Activated naive CD4-positive, alpha-beta T cell treated with anti-CD3 and anti-CD28 coated beads, Interleukin-2, amount 50 U/mL, for 24 hours (primary cell): ENCODE measurements at regions not wholly inside any gene's neighbourhood (a gene's known extent, or its start where the extent isn't known, plus 50 kb on each side); places are given as distances from the start of the nearest gene placed in this dataset.

Experiments used
- H3K27ac Mint-ChIP-seq: one replicate; pipeline ENCODE4 v1.8.0; 2021; ENCODE audit warnings: mild to moderate bottlenecking, mixed read lengths
- H3K27me3 Mint-ChIP-seq: one replicate; pipeline ENCODE4 v1.8.0; 2021; ENCODE audit warnings: mixed read lengths
- H3K36me3 Mint-ChIP-seq: one replicate; pipeline ENCODE4 v1.8.0; 2021; ENCODE audit warnings: mixed read lengths
- H3K4me1 Mint-ChIP-seq: one replicate; pipeline ENCODE4 v1.8.0; 2021; ENCODE audit warnings: mixed read lengths
- H3K4me3 Mint-ChIP-seq: one replicate; pipeline ENCODE4 v1.8.0; 2021; ENCODE audit warnings: mild to moderate bottlenecking, mixed read lengths
- H3K9me3 Mint-ChIP-seq: one replicate; pipeline ENCODE4 v1.8.0; 2021; ENCODE audit warnings: mixed read lengths

DNA sequence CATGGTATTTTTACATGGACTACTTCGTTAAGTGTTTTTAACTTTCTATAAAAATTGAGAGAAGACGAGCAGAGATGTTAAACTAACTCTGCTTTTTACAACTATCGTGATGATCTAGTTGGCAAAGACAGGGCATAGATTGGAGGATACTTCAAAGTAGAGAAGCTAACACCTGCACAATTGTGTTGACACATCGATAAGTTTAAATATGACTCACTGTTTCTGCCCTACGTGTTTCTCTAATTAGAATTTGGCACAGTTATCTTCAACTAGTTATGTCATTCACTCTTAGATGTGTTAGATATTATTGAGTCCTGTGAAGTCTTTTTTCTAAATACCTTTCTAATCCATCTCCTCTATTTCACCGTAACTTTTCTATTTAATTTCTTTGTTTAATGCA is 68.5 kb upstream of the FERD3L start:
- peaks cover 7% of the 10 kb centered on the region for H3K9me3 Mint-ChIP-seq
- no peaks in the 10 kb centered on the region for H3K4me1 Mint-ChIP-seq
- H3K4me3 Mint-ChIP-seq, result no peak overlapping the region
- H3K27ac Mint-ChIP-seq, result no peak overlapping the region
- H3K27me3 Mint-ChIP-seq, result no peaks in the 10 kb centered on the region
- H3K36me3 Mint-ChIP-seq, result no peaks in the 10 kb centered on the region

DNA sequence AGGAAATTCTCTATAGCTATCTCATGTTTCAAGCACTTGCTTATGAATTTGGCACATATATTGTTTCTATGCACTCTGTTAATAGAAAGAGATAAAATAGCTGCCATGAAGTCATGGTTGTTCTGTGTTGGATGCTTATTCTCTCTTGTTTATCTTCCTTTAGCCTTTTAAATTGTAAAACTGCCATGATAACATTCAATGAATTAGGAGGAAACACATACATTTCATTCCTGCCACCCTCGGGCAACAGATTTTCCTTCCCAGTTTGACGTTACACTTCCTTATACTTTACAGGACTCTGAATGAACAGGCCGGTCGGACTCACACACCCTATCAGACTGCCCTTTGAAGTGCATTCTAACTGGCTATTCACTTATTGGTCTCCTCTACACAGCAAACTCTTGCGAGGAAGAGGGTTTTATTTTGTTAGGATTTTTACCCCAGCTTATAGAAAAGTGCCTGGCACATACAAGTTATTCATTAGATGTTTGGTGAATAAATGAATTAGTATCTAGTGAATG is 65.7 kb upstream of the FERD3L start:
- no peak overlapping the region for H3K4me3 Mint-ChIP-seq
- no peak overlapping the region for H3K27ac Mint-ChIP-seq
- H3K27me3 Mint-ChIP-seq, result no peaks in the 10 kb centered on the region
- no peaks in the 10 kb centered on the region for H3K36me3 Mint-ChIP-seq
- H3K9me3 Mint-ChIP-seq, result peaks cover 7% of the 10 kb centered on the region
- H3K4me1 Mint-ChIP-seq, result no peaks in the 10 kb centered on the region

DNA sequence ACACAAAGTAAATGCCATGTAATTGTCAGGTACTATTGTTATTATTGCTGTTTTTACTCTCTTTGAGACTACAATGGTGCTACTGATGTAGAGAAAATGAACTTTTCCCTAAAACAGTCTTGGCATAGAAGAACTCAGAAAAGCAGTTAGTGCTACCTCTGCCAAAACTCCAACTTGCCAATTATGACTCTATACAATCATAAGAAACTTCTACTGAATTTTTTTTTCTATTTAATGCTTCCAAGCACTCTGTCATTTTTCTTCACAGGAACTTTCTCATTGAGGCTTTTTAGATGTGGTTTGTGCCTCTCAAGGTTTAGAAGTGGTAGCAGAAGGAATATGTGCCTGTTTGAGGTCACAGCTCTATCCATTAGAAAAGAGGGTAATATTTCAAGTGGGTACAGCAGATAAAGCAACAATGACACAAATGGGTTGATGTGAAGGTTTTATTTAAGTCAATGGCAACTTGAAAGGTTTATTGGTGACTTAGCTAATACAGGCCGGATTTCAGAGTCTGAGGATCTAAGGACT is 64.0 kb upstream of the FERD3L start:
- Mint-ChIP-seq H3K4me3 (no peak overlapping the region), H3K4me1 (no peaks in the 10 kb centered on the region), H3K27ac (no peak overlapping the region)

DNA sequence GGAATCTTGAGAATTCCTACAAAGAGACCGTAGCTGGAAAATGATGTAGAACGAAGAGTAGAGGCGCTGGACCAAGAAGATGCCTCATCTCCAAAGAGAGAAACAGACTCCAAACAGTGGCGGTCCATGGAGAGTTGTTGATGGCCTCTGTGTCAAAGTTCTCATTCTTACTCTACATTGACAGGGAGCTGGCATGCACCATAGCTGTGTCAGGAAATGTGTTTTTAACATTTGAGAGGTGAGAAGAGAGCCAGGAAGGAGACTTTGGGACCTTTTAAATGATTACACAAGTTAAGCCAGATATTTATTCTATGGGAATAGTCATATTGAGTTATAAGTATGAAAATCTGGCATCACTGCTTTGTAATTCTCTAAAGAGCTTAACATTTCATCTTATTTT is 61.5 kb upstream of the FERD3L start:
- Mint-ChIP-seq H3K4me3 (no peak overlapping the region), H3K9me3 (peaks cover 2% of the 10 kb centered on the region), H3K4me1 (no peaks in the 10 kb centered on the region), H3K27ac (no peak overlapping the region), H3K27me3 (no peaks in the 10 kb centered on the region), H3K36me3 (no peaks in the 10 kb centered on the region)

More for the DNA sequence above, 64.0 kb upstream of the FERD3L start:
- H3K27me3 Mint-ChIP-seq, result no peaks in the 10 kb centered on the region
- peaks cover 7% of the 10 kb centered on the region for H3K9me3 Mint-ChIP-seq
- H3K36me3 Mint-ChIP-seq, result no peaks in the 10 kb centered on the region

DNA sequence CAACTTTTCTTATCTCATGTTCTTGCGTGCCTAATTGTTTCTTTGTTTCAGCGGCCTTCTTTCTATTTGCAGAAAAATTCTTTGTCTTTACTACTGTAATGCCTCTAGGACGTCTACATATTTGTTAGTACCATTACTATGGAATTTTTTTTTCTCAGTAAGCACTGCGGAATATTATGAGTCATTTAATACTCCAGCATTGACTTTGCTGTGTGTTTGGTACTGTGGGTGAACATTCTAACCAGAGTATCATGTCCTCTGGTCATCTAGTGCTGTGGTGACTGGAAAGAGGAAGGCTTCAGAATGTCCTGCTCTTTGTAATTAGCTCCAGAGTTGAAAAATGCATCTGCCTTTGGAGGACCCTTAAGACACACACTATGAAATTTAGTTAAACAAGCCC is 58.5 kb upstream of the FERD3L start:
- Mint-ChIP-seq H3K27me3 (no peaks in the 10 kb centered on the region), H3K36me3 (no peaks in the 10 kb centered on the region), H3K9me3 (no peaks in the 10 kb centered on the region), H3K27ac (no peak overlapping the region), H3K4me3 (no peak overlapping the region), H3K4me1 (no peaks in the 10 kb centered on the region)

DNA sequence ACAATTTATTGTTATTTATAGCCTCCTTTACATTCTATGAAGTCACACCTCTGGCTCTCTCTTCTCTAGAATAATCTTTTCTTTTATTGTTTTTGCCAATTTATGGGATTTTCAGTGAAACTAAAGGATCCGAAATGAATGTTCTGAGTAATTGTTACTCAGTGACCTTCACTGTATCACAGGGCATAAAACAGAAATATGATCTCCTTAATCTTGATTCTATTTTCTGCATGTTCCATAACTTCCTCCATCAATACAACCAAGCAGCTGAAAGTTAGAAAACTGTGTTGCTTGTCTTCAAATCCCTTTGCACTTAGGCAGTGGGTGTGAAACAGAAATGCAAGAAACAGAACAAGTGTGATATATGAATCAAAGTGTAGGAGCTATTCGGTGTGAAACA is 57.4 kb upstream of the FERD3L start:
- H3K27ac Mint-ChIP-seq, result no peak overlapping the region
- no peaks in the 10 kb centered on the region for H3K27me3 Mint-ChIP-seq
- no peak overlapping the region for H3K4me3 Mint-ChIP-seq
- H3K4me1 Mint-ChIP-seq, result no peaks in the 10 kb centered on the region
- H3K9me3 Mint-ChIP-seq, result no peaks in the 10 kb centered on the region
- no peaks in the 10 kb centered on the region for H3K36me3 Mint-ChIP-seq
